ENCODE measurements at regions not wholly inside any gene's neighbourhood (a gene's known extent, or its start where the extent isn't known, plus 50 kb on each side); places are given as distances from the start of the nearest gene placed in this dataset.

GRCh38 chr7:131803816-131804215 is 247.4 kb upstream of the PODXL start:
- no peak for DNase-seq (ENCODE audit: low read depth, low spot score)
- ChIA-PET CTCF (no interaction called here), POLR2A (no interaction called here)
- H3K4me3 ChIP-seq (ENCODE audit: low read depth, low read length), result no peak overlapping the region
- TF ChIP-seq CTCF (IDR thresholded peaks at IDR 0.05; ENCODE audit: insufficient read depth, low read length, missing control alignments), result no peak

GRCh38 chr7:131802195-131802864 is 245.9 kb upstream of the PODXL start:
- no peak for DNase-seq (ENCODE audit: low read depth, low spot score)
- no peak overlapping the region for H3K4me3 ChIP-seq (ENCODE audit: low read depth, low read length)
- POLR2A ChIA-PET, result no interaction called here
- no peak for TF ChIP-seq CTCF (IDR thresholded peaks at IDR 0.05; ENCODE audit: insufficient read depth, low read length, missing control alignments)
- CTCF ChIA-PET, result no interaction called here

GRCh38 chr7:131800531-131800930 is 244.1 kb upstream of the PODXL start:
- TF ChIP-seq CTCF (IDR thresholded peaks at IDR 0.05; ENCODE audit: insufficient read depth, low read length, missing control alignments), result no peak
- no peak for DNase-seq (ENCODE audit: low read depth, low spot score)
- H3K4me3 ChIP-seq (ENCODE audit: low read depth, low read length), result no peak overlapping the region
- ChIA-PET CTCF (no interaction called here), POLR2A (no interaction called here)

GRCh38 chr7:131800008-131800407 is 243.6 kb upstream of the PODXL start:
- ChIA-PET CTCF (no interaction called here), POLR2A (no interaction called here)
- DNase-seq (ENCODE audit: low read depth, low spot score), result no peak
- no peak for TF ChIP-seq CTCF (IDR thresholded peaks at IDR 0.05; ENCODE audit: insufficient read depth, low read length, missing control alignments)
- H3K4me3 ChIP-seq (ENCODE audit: low read depth, low read length), result no peak overlapping the region

- TF ChIP-seq CTCF (IDR thresholded peaks at IDR 0.05; ENCODE audit: insufficient read depth, low read length, missing control alignments), result no peak
- POLR2A ChIA-PET, result no interaction called here
- CTCF ChIA-PET, result interaction anchor here (0.8 kb wide), 1 partner anchor 99 kb away, joined by 3 read pairs; no protein-coding TSS in a partner anchor
- no peak overlapping the region for H3K4me3 ChIP-seq (ENCODE audit: low read depth, low read length)
- DNase-seq (ENCODE audit: low read depth, low spot score), result no peak
Observed at GRCh38 chr7:131797841-131798240, 241.4 kb upstream of the PODXL start.

- POLR2A ChIA-PET, result no interaction called here
- no peak for TF ChIP-seq CTCF (IDR thresholded peaks at IDR 0.05; ENCODE audit: insufficient read depth, low read length, missing control alignments)
- H3K4me3 ChIP-seq (ENCODE audit: low read depth, low read length), result no peak overlapping the region
Observed at GRCh38 chr7:131795400-131795799, 239.0 kb upstream of the PODXL start.

More at GRCh38 chr7:131795400-131795799, 239.0 kb upstream of the PODXL start:
- CTCF ChIA-PET, result no interaction called here
- DNase-seq (ENCODE audit: low read depth, low spot score), result no peak

Data from AG04449 (cell line).